HFF-Myc (cell line): ENCODE measurements at regions not wholly inside any gene's neighbourhood (a gene's known extent, or its start where the extent isn't known, plus 50 kb on each side); places are given as distances from the start of the nearest gene placed in this dataset.

Experiments used
- DNase-seq: peaks from one replicate; pipeline ENCODE4 v3.0.0-alpha.2; 2011; ENCODE audit warnings: low read depth; ENCODE audit errors: extremely low read depth
- H3K4me3 ChIP-seq: replicated peaks from 2 replicates; pipeline ENCODE4 v1.5.1; 2011; ENCODE audit warnings: low read depth, mild to moderate bottlenecking, control low read depth, low read length
- TF ChIP-seq, protein P1 (sequence below): IDR thresholded peaks from 2 replicates; pipeline ENCODE4 v1.5.1; 2012; ENCODE audit warnings: mild to moderate bottlenecking, low read depth, low read length, control low read depth; ENCODE audit errors: missing control alignments

DNA sequence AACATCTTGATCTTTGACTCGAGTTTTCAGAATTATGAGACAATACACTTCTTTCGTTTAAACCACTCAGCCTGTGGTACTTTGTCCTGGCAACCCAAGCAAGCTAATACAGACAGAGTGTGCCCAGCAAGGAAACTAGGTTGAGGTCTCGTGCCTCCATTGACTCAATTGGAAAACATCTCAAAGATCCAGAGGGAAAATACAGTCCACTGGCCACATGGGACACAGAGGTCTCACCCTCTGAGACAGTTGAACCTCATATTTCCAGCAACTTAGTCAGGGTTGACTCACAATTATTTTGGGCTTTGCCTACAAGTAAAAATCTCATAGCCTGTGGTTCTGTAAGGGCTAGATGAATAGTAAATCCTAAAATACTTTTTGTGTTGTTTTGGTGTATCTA is 631.5 kb downstream of the MTRR start:
- H3K4me3 ChIP-seq: no peak overlapping the region
- no peak for DNase-seq
- TF ChIP-seq, protein P1, sequence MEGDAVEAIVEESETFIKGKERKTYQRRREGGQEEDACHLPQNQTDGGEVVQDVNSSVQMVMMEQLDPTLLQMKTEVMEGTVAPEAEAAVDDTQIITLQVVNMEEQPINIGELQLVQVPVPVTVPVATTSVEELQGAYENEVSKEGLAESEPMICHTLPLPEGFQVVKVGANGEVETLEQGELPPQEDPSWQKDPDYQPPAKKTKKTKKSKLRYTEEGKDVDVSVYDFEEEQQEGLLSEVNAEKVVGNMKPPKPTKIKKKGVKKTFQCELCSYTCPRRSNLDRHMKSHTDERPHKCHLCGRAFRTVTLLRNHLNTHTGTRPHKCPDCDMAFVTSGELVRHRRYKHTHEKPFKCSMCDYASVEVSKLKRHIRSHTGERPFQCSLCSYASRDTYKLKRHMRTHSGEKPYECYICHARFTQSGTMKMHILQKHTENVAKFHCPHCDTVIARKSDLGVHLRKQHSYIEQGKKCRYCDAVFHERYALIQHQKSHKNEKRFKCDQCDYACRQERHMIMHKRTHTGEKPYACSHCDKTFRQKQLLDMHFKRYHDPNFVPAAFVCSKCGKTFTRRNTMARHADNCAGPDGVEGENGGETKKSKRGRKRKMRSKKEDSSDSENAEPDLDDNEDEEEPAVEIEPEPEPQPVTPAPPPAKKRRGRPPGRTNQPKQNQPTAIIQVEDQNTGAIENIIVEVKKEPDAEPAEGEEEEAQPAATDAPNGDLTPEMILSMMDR: no peak

DNA sequence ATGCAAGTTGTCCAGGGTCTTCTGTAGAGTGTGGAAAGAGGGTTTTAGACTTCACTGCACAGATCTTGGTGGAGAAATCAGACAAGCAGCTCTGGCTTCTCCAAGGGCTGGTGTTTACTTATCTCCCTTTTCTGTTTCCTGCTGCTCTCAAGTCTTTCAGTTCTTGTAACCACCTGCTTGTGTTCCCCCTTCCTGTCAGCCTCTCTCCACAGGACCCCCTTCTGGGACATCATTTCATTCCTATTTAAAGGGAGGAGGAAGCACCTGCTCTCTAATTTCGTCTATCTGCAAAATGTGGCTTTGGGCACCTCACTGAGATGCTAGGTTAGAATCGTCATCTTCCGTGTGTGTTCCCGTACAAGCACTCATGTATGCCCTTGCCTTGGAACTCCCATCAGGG is 636.2 kb downstream of the MTRR start:
- TF ChIP-seq, protein P1: no peak
- H3K4me3 ChIP-seq: no peak overlapping the region
- DNase-seq: no peak

DNA sequence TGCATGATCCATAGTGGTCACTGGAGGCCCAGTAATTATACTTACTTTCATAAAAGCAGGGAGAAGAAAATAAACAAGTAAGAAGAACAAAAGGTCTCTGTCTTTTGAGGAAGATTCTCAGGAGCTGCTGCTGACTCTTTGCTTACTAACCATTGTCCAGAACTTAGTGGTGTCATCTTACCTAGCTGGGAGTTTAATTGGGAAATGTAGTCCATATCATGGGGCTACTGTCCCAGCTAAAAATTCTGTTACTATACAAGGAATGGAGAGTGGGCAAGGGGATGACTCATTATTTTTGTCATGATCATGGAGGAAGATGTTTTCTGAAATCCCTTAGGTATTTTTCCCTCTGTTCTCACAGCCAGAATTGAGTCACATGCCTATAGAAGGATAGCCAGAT is 639.3 kb downstream of the MTRR start:
- no peak for DNase-seq
- TF ChIP-seq, protein P1: no peak
- H3K4me3 ChIP-seq: no peak overlapping the region

DNA sequence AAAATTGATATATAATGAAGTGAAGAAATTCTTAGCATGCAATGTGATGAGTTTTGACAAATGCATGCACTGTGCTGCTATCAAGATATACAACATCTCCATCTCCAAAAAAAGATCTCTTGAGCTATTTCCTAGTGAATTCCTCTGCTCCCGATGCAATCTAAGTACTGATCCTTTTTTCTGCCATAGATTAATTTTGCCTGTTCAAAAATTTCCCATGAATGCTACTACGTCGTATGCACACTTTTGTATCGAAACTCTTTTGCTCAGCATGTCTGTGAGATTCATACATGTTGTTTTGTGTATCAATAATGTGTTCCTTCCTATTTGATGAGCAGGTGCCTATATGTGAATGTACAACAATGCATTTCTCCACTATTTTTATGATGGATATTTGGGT is 647.4 kb downstream of the MTRR start:
- TF ChIP-seq, protein P1: no peak
- no peak overlapping the region for H3K4me3 ChIP-seq
- DNase-seq: no peak

DNA sequence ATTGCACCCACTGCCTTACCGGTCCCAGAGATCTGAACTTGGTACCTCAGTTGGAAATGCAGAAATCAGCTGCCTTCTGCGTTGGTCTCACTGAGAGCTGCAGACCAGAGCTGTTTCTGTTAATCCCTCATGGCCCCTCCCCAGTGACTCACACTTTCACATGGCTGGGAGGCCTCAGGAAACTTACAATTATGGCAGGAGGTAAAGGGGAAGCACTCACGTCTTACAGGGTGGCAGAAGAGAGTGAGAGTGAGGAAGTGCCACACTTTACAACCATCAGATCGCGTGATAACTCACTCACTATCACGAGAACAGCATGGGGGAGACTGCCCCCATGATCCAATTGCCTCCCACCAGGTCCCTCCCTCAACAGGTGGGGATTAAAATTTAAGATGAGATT is 648.5 kb downstream of the MTRR start:
- no peak overlapping the region for H3K4me3 ChIP-seq
- DNase-seq: no peak
- TF ChIP-seq, protein P1: no peak

DNA sequence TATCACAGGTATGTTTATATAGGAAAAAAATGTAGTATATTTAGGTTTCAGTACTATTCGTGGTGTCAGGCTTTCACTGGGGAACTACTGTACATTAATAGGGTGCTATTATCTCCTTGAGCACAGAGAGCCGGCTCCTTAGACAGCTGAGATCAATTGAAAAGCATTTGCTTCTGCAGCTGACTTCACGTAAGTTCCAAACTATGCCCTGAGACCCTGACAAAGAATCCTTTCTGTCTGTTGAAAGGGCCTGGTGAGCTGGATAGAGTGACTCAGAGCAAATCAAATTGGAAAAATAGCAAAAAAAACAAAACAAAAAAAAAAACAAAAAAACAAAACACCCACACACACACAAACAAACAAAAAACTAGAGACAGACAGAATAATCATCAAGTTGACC is 652.0 kb downstream of the MTRR start:
- TF ChIP-seq, protein P1: no peak
- DNase-seq: no peak

DNA sequence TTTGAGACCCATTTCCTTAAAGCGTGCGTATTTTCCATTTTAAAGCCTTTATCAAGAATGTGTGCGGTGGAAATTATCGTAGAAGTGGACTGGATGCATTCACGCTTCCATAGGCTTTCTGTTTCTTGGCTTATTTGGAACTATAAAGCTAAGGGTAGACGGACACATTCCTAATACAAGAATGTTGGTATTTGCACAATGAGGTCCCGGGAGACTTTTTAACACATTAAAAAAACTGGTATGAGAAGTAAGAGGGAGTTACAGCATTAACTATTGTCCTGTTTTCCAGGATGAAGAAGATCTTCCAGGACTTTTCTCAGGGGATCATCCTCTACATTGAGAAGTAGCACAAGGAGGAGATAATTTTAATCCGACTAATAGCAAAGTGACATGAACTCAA is 653.0 kb downstream of the MTRR start:
- no peak for DNase-seq
- no peak overlapping the region for H3K4me3 ChIP-seq
- TF ChIP-seq, protein P1: no peak

More for the DNA sequence above, 652.0 kb downstream of the MTRR start:
- H3K4me3 ChIP-seq: no peak overlapping the region
